ENCODE measurements at regions not wholly inside any gene's neighbourhood (a gene's known extent, or its start where the extent isn't known, plus 50 kb on each side); places are given as distances from the start of the nearest gene placed in this dataset.

- intact Hi-C loops (cut with micrococcal nuclease) = no loop called here
- no TSS peak for BruUV-seq (replicated peaks)
- Histone ChIP-seq H3K79me2 (ENCODE audit: control insufficient read depth, insufficient read depth, low read length) (no peaks in the 10 kb centered on the region), H3K36me3 (ENCODE audit: control insufficient read depth in 2 of 2, extremely low read depth in 1 of 2, insufficient read depth in 2 of 2, low read length in 2 of 2) (no peaks in the 10 kb centered on the region), H3K27ac (ENCODE audit: insufficient read depth, low read depth, low read length) (no peak overlapping the region), H3K4me1 (ENCODE audit: control insufficient read depth, extremely low read depth, insufficient read depth, low read length) (no peaks in the 10 kb centered on the region), H2AFZ (ENCODE audit: low read depth, low read length) (no peak overlapping the region), H3K9ac (replicated peaks; ENCODE audit: extremely low read depth, insufficient read depth, low read length) (no peak overlapping the region), H4K20me1 (replicated peaks; ENCODE audit: control insufficient read depth, extremely low read depth, insufficient read depth, low read length) (no peaks in the 10 kb centered on the region), H3K9me3 (replicated peaks; ENCODE audit: control insufficient read depth, insufficient read depth, low read length) (no peaks in the 10 kb centered on the region), H3K27me3 (ENCODE audit: control insufficient read depth in 2 of 2, insufficient read depth in 2 of 2, low read length in 2 of 2) (no peaks in the 10 kb centered on the region), H3K9me1 (replicated peaks; ENCODE audit: control insufficient read depth, extremely low read depth, insufficient read depth, low read length) (no peaks in the 10 kb centered on the region), H3K4me2 (ENCODE audit: insufficient read depth, low read length) (no peak overlapping the region), H3K4me3 (replicated peaks in 1 of 3; ENCODE audit: insufficient read depth in 1 of 3, low read depth in 1 of 3, low read length in 3 of 3) (no peak overlapping the region)
- FAIRE-seq = no peak
- DNase-seq (ENCODE audit: low read depth, low spot score) = no peak
- CTCF ChIA-PET = interaction anchor here (1.0 kb wide), 1 partner anchor 45 kb away, joined by 3 read pairs; no protein-coding TSS in a partner anchor
- POLR2A ChIA-PET = no interaction called here
- TF ChIP-seq CTCF (IDR thresholded peaks at IDR 0.05; ENCODE audit: extremely low read depth in 1 of 2, insufficient read depth in 1 of 2, low read depth in 1 of 2, low read length in 2 of 2) (no peak), MAX (IDR thresholded peaks at IDR 0.05; ENCODE audit: insufficient read depth, insufficient read length) (no peak), GATA2 (IDR thresholded peaks at IDR 0.05; ENCODE audit: insufficient read depth, insufficient read length, low read depth, low read length) (no peak), FOS (IDR thresholded peaks at IDR 0.05; ENCODE audit: borderline replicate concordance, insufficient read depth, low read length) (no peak), POLR2AphosphoS5 (IDR thresholded peaks at IDR 0.05; ENCODE audit: insufficient read depth, low read depth, low read length) (no peak), JUN (IDR thresholded peaks at IDR 0.05; ENCODE audit: borderline replicate concordance, insufficient read depth, insufficient read length, low read depth) (no peak), MYC (IDR thresholded peaks at IDR 0.05; ENCODE audit: low read depth, low read length) (no peak), POLR2A (IDR thresholded peaks at IDR 0.05; ENCODE audit: low read depth, low read length) (no peak), EZH2 (IDR thresholded peaks at IDR 0.05; ENCODE audit: borderline replicate concordance, low read depth, low read length, severe bottlenecking) (no peak)
- dilution Hi-C loops (cut with MboI; ENCODE audit: extremely low pct_ligation_motif_present, low sequenced_read_pairs) = no loop called here
Observed at GRCh38 chr3:164303894-164304293, 774.4 kb downstream of the SI start.

Measured in endothelial cell of umbilical vein (primary cell).